ENCODE measurements at regions not wholly inside any gene's neighbourhood (a gene's known extent, or its start where the extent isn't known, plus 50 kb on each side); places are given as distances from the start of the nearest gene placed in this dataset.
"Not testable (repeated sequence)": the region's sequence is repeated elsewhere in the genome, so short reads cannot be mapped to it uniquely, and the experiment has no call there.

GRCh38 chr11:67826028-67826950 lies 151.9 kb upstream of the ALDH3B2 start:
- TF ChIP-seq SIN3A (IDR thresholded peaks at IDR 0.05; ENCODE audit: borderline replicate concordance, insufficient read depth, low read depth, low read length); CTCF (IDR thresholded peaks at IDR 0.05); POLR2AphosphoS5 (IDR thresholded peaks at IDR 0.05; ENCODE audit: low read depth, low read length); TCF7L2 (IDR thresholded peaks at IDR 0.05; ENCODE audit: low read depth, low read length); REST (IDR thresholded peaks at IDR 0.05; ENCODE audit: insufficient read depth in 1 of 2, low read depth in 2 of 2, low read length in 1 of 2): not testable (repeated sequence)

All from Panc1 (cell line).